H1 (cell line): ENCODE measurements at regions not wholly inside any gene's neighbourhood (a gene's known extent, or its start where the extent isn't known, plus 50 kb on each side); places are given as distances from the start of the nearest gene placed in this dataset.
A peak's percentile ranks its signal among the peaks of the same experiment; 100 is the strongest.

Source experiments
- CTCF ChIA-PET: fragments of 300-600 bp; sonication (Branson Sonifier 250); formaldehyde crosslinking; loops from one replicate; lab custom pipeline; 2021; ENCODE audit not compliant: partially characterized antibody; lab: Charles Lee
- POLR2A ChIA-PET: fragments of 300-600 bp; sonication (Branson Sonifier 250); formaldehyde crosslinking; loops from one replicate; lab custom pipeline; 2021; ENCODE audit warnings: inconsistent platforms; ENCODE audit not compliant: partially characterized antibody; lab: Charles Lee
- DNase-seq, 2 experiments: peaks; one replicate each; pipeline versions ENCODE4 v3.0.0 to v3.0.0-alpha.2; 2010 to 2022; ENCODE audit warnings: low spot score in 2 of 2, low read depth in 1 of 2, mixed read lengths in 1 of 2
- FAIRE-seq: peaks from 2 replicates; lab custom pipeline; 2011; peaks lifted over from hg19 to GRCh38; lab: Jason Lieb, UNC
- H2AFZ ChIP-seq: 2 replicates; pipeline ENCODE4 v1.8.1; 2012; ENCODE audit warnings: low read length, inconsistent platforms
- H2AK5ac ChIP-seq: 2 replicates; pipeline ENCODE4 v1.6.1; 2013; ENCODE audit warnings: low read depth, low read length
- H2BK120ac ChIP-seq: replicated peaks from 2 replicates; pipeline ENCODE3; 2013; ENCODE audit warnings: low read depth, low read length, inconsistent platforms
- H2BK12ac ChIP-seq: 2 replicates; pipeline ENCODE4 v1.6.1; 2013; ENCODE audit warnings: low read depth, low read length
- H2BK15ac ChIP-seq: 2 replicates; pipeline ENCODE4 v1.6.1; 2013; ENCODE audit warnings: low read length
- H2BK20ac ChIP-seq: 2 replicates; pipeline ENCODE4 v1.6.1; 2013; ENCODE audit warnings: low read length
- H2BK5ac ChIP-seq: 2 replicates; pipeline ENCODE4 v1.6.1; 2013; ENCODE audit warnings: low read depth, low read length
- H3K14ac ChIP-seq: 2 replicates; pipeline ENCODE4 v1.6.1; 2013; ENCODE audit warnings: inconsistent platforms; ENCODE audit not compliant: insufficient read length
- H3K18ac ChIP-seq: 2 replicates; pipeline ENCODE4 v1.6.1; 2013; ENCODE audit warnings: low read length; ENCODE audit errors: extremely low read depth
- H3K23ac ChIP-seq: 2 replicates; pipeline ENCODE4 v1.6.1; 2013; ENCODE audit warnings: inconsistent platforms; ENCODE audit not compliant: insufficient read length
- H3K23me2 ChIP-seq: 2 replicates; pipeline ENCODE4 v1.6.1; 2013; ENCODE audit warnings: low read depth, low read length
- H3K27ac ChIP-seq: 2 replicates; pipeline ENCODE4 v1.6.1; 2011; ENCODE audit warnings: low read depth, low read length, inconsistent platforms
- H3K27me3 ChIP-seq, 4 experiments: replicated peaks in 1 of 4; 1 replicate in 1 of 4; 2 replicates in 3 of 4; pipeline versions ENCODE4 v1.6.1 to v1.8.1; 2011 to 2013; ENCODE audit warnings: low read length in 3 of 4, mild to moderate bottlenecking in 3 of 4, inconsistent platforms in 2 of 4, mixed read lengths in 2 of 4, moderate library complexity in 1 of 4; ENCODE audit not compliant: control insufficient read depth in 3 of 4, insufficient read depth in 3 of 4; ENCODE audit errors: extremely low read depth in 1 of 4
- H3K36me3 ChIP-seq, 4 experiments: 2 replicates each; pipeline versions ENCODE4 v1.6.1 to v1.8.1; 2011 to 2013; ENCODE audit warnings: mild to moderate bottlenecking in 4 of 4, low read length in 3 of 4, moderate library complexity in 2 of 4, control low read depth in 1 of 4, inconsistent platforms in 1 of 4; ENCODE audit not compliant: insufficient read depth in 4 of 4, control insufficient read depth in 2 of 4
- H3K4ac ChIP-seq: replicated peaks from 2 replicates; pipeline ENCODE3; 2013; ENCODE audit warnings: low read length, low read depth, mixed read lengths, inconsistent platforms; ENCODE audit not compliant: insufficient read length
- H3K4me1 ChIP-seq, 4 experiments: replicated peaks in 1 of 4; 1 replicate in 1 of 4; 2 replicates in 3 of 4; pipeline versions ENCODE4 v1.6.1 to v1.8.1; 2011 to 2013; ENCODE audit warnings: low read length in 3 of 4, inconsistent platforms in 2 of 4, mixed read lengths in 1 of 4; ENCODE audit not compliant: insufficient read depth in 4 of 4, control insufficient read depth in 3 of 4
- H3K4me2 ChIP-seq, 2 experiments: 2 replicates each; pipeline versions ENCODE4 v1.6.1 to v1.8.1; 2011 to 2013; ENCODE audit warnings: low read depth in 2 of 2, low read length in 2 of 2, control low read depth in 1 of 2, inconsistent platforms in 1 of 2, mild to moderate bottlenecking in 1 of 2; ENCODE audit not compliant: insufficient read depth in 1 of 2
- H3K4me3 ChIP-seq, 4 experiments: fragments of 200-600, 300-600 bp in 1 of 4; sonication (generic), shearing (Covaris generic), sonication (Bioruptor Twin) in 1 of 4; 2 replicates each; pipeline versions ENCODE4 v1.5.1 to v1.8.1; 2011 to 2016; ENCODE audit warnings: low read length in 4 of 4, low read depth in 3 of 4, control low read depth in 2 of 4, inconsistent platforms in 2 of 4, mild to moderate bottlenecking in 2 of 4, mixed read lengths in 1 of 4, moderate library complexity in 1 of 4; ENCODE audit not compliant: insufficient read depth in 2 of 4; ENCODE audit errors: extremely low read depth in 1 of 4
- H3K56ac ChIP-seq: replicated peaks from 2 replicates; pipeline ENCODE3; 2013; ENCODE audit warnings: low read depth, mild to moderate bottlenecking, mixed read lengths, low read length, inconsistent platforms; ENCODE audit not compliant: insufficient read length
- H3K79me1 ChIP-seq: 2 replicates; pipeline ENCODE4 v1.6.1; 2013; ENCODE audit warnings: low read depth, low read length, control low read depth
- H3K79me2 ChIP-seq, 2 experiments: 2 replicates each; pipeline versions ENCODE4 v1.6.1 to v1.8.1; 2012 to 2013; ENCODE audit warnings: low read length in 2 of 2, mild to moderate bottlenecking in 2 of 2, inconsistent platforms in 1 of 2; ENCODE audit not compliant: insufficient read depth in 2 of 2, control insufficient read depth in 1 of 2
- H3K9ac ChIP-seq, 4 experiments: replicated peaks in 1 of 4; 1 replicate in 1 of 4; 2 replicates in 3 of 4; pipeline versions ENCODE4 v1.6.1 to v1.8.1; 2011 to 2013; ENCODE audit warnings: low read depth in 3 of 4, low read length in 3 of 4, control low read depth in 2 of 4, mild to moderate bottlenecking in 2 of 4, moderate library complexity in 2 of 4, inconsistent platforms in 1 of 4; ENCODE audit errors: extremely low read depth in 1 of 4
- H3K9me3 ChIP-seq, 2 experiments: 2 replicates each; pipeline versions ENCODE4 v1.6.1 to v1.8.1; 2012 to 2013; ENCODE audit warnings: mild to moderate bottlenecking in 2 of 2, moderate library complexity in 2 of 2, control low read depth in 1 of 2, inconsistent platforms in 1 of 2, low read depth in 1 of 2, low read length in 1 of 2, mixed read lengths in 1 of 2; ENCODE audit not compliant: insufficient read depth in 2 of 2
- H4K20me1 ChIP-seq, 2 experiments: replicated peaks in 1 of 2; 2 replicates each; pipeline versions ENCODE3 to v1.8.1; 2011 to 2013; ENCODE audit warnings: inconsistent platforms in 2 of 2, low read length in 2 of 2, mild to moderate bottlenecking in 1 of 2; ENCODE audit not compliant: insufficient read depth in 2 of 2, control insufficient read depth in 1 of 2
- H4K5ac ChIP-seq: 2 replicates; pipeline ENCODE4 v1.6.1; 2013; ENCODE audit warnings: low read length, low read depth, mixed read lengths, inconsistent platforms; ENCODE audit not compliant: insufficient read length
- H4K8ac ChIP-seq: 2 replicates; pipeline ENCODE4 v1.8.0; 2013; ENCODE audit warnings: mild to moderate bottlenecking, moderate library complexity, low read length, inconsistent platforms; ENCODE audit not compliant: insufficient read depth; ENCODE audit errors: extremely low read depth
- H4K91ac ChIP-seq: replicated peaks from 2 replicates; pipeline ENCODE3; 2013; ENCODE audit warnings: low read length, mixed read lengths, inconsistent platforms; ENCODE audit not compliant: insufficient read length
- CBX8 ChIP-seq: fragments of 300-800, 300-1000 bp; sonication (generic); IDR thresholded peaks from 2 replicates; pipeline ENCODE4 v1.7.1; 2016; ENCODE audit warnings: low read depth, low read length, borderline replicate concordance
- CEBPB ChIP-seq: IDR thresholded peaks from 2 replicates; pipeline ENCODE4 v1.6.1; 2012; ENCODE audit warnings: low read depth, low read length
- CHD1 ChIP-seq: IDR thresholded peaks from 2 replicates; pipeline ENCODE4 v1.6.1; 2012; ENCODE audit warnings: low read depth, low read length, improper control_type of control experiment
- E2F6 ChIP-seq: IDR thresholded peaks from 2 replicates; pipeline ENCODE4 v1.6.1; 2012; ENCODE audit warnings: inconsistent platforms
- NANOG ChIP-seq: IDR thresholded peaks from 2 replicates; pipeline ENCODE4 v1.6.1; 2011; ENCODE audit warnings: low read length, low read depth, mild to moderate bottlenecking, inconsistent platforms; ENCODE audit not compliant: insufficient read depth, poor library complexity, severe bottlenecking
- NRF1 ChIP-seq: IDR thresholded peaks from 2 replicates; pipeline ENCODE4 v1.6.1; 2011; ENCODE audit warnings: mild to moderate bottlenecking, low read depth, low read length, improper control_type of control experiment
- POLR2A ChIP-seq, 2 experiments: IDR thresholded peaks; 1 replicate in 1 of 2; 2 replicates in 1 of 2; pipeline ENCODE4 v1.6.1; 2011; ENCODE audit warnings: low read depth in 2 of 2, low read length in 2 of 2, mild to moderate bottlenecking in 2 of 2; ENCODE audit errors: control extremely low read depth in 1 of 2
- RAD21 ChIP-seq, 2 experiments: IDR thresholded peaks in 1 of 2; conservative IDR thresholded peaks in 1 of 2; 2 replicates each; pipeline ENCODE4 v1.6.1; 2011; ENCODE audit warnings: low read depth in 2 of 2, low read length in 2 of 2, improper control_type of control experiment in 1 of 2, inconsistent platforms in 1 of 2, mild to moderate bottlenecking in 1 of 2, moderate library complexity in 1 of 2
- RBBP5 ChIP-seq: IDR thresholded peaks from 2 replicates; pipeline ENCODE4 v1.7.1; 2012; ENCODE audit warnings: low read depth, mild to moderate bottlenecking, inconsistent platforms, low read length, moderate library complexity, borderline replicate concordance
- SAP30 ChIP-seq: fragments of 300-600 bp; sonication (generic); IDR thresholded peaks from 2 replicates; pipeline ENCODE4 v1.7.1; 2012; ENCODE audit warnings: low read length, moderate library complexity, mild to moderate bottlenecking, inconsistent platforms; ENCODE audit not compliant: insufficient read depth, insufficient replicate concordance
- SP1 ChIP-seq: IDR thresholded peaks from 2 replicates; pipeline ENCODE4 v1.6.1; 2011; ENCODE audit warnings: low read depth, low read length
- SP4 ChIP-seq: IDR thresholded peaks from 2 replicates; pipeline ENCODE4 v1.6.1; 2012; ENCODE audit warnings: low read length, inconsistent platforms
- TAF7 ChIP-seq: optimal IDR thresholded peaks from 2 replicates; pipeline ENCODE3; 2011; ENCODE audit warnings: low read depth, mild to moderate bottlenecking, inconsistent platforms, low read length, moderate library complexity, borderline replicate concordance
- WGBS, 2 experiments: shearing (Covaris generic) in 1 of 2; methylation state at CpG; one replicate each; pipeline versions ENCODE4 v1.1.6 to v1.1.7; 2013 to 2015; ENCODE audit warnings: low lambda C conversion rate in 2 of 2, mixed read lengths in 2 of 2, inconsistent platforms in 1 of 2, low coverage in 1 of 2, missing lambda C conversion rate in 1 of 2; ENCODE audit not compliant: insufficient replicate concordance in 2 of 2, insufficient coverage in 1 of 2, insufficient read length in 1 of 2; ENCODE audit errors: extremely low coverage in 1 of 2, missing lambda C conversion rate in 1 of 2; 5-methylcytosine and 5-hydroxymethylcytosine counted together

DNA sequence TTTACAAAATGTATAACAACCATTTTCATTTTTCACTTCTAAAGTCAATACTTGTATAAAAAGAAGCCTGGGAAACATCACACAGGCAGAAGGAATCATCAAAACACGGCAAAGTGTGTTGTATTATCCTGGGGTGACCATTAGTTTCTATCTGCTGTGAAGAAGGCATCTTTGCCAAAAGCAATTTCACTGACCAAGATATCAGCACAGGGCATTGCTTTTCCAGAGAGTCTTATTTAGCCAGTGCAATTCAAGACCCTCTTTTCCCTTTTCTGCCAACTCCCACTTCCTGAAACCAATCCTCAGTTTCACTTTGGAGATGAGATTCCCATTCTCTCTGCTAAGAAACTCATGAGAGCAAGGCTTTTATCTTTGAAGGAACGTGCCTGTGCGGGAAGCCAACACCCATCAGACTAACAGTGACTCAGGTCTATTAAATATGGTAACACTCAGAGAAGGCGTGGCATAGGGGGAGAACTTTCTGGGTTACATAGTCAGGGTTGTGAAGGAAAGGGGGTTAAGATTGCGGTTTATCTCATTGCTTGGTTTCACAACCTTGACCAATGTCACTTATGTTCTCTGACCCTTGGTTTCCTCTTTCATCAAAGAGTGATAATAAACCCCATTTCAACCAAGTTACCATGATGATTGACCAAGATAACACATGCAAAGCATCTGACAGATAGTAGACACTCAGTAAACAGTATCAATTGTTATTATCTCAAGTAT, 666.9 kb upstream of the KLF4 start:
- H3K23ac ChIP-seq: no peak overlapping the region
- H3K18ac ChIP-seq: no peak overlapping the region
- no peak overlapping the region for H2BK5ac ChIP-seq
- no peak overlapping the region for H2BK120ac ChIP-seq
- no peaks in the 10 kb centered on the region for H3K9me3 ChIP-seq
- no peaks in the 10 kb centered on the region for H3K23me2 ChIP-seq
- no peaks in the 10 kb centered on the region for H3K79me1 ChIP-seq
- H3K56ac ChIP-seq: no peak overlapping the region
- H2AK5ac ChIP-seq: no peak overlapping the region
- H3K36me3 ChIP-seq: no peaks in the 10 kb centered on the region
- H3K79me2 ChIP-seq: no peaks in the 10 kb centered on the region
- no peak overlapping the region for H4K91ac ChIP-seq
- H3K27ac ChIP-seq: no peak overlapping the region
- DNase-seq (no peak), FAIRE-seq (no peak)
- H2BK12ac ChIP-seq: no peak overlapping the region
- H4K20me1 ChIP-seq: no peaks in the 10 kb centered on the region
- H4K5ac ChIP-seq: no peak overlapping the region
- no peaks in the 10 kb centered on the region for H3K27me3 ChIP-seq
- CTCF ChIA-PET: no interaction called here
- H3K4ac ChIP-seq: no peak overlapping the region
- H3K9ac ChIP-seq: no peak overlapping the region
- no peak overlapping the region for H2BK20ac ChIP-seq
- no peak overlapping the region for H4K8ac ChIP-seq
- H2BK15ac ChIP-seq: no peak overlapping the region
- 0 out of 2 replicates have a peak overlapping the region, but pooled peaks have one; percentile 34 for H2AFZ ChIP-seq
- H3K4me1 ChIP-seq: no peaks in the 10 kb centered on the region
- WGBS, 2 experiments: 97% methylated on average over 5 of the region's 5 CpGs; no CpG with 5 or more reads in 1 of the 2 experiments
- no peak overlapping the region for H3K4me3 ChIP-seq
- no peak overlapping the region for H3K4me2 ChIP-seq
- H3K14ac ChIP-seq: no peak overlapping the region
- POLR2A ChIA-PET: no interaction called here
- TF ChIP-seq CBX8 (no peak), RBBP5 (no peak), CEBPB (no peak), NANOG (no peak), SP4 (no peak), CHD1 (no peak), POLR2A (IDR thresholded peaks at IDR 0.05; ENCODE audit: control extremely low read depth in 1 of 2, low read depth in 2 of 2, low read length in 2 of 2) (no peak), NRF1 (no peak), RAD21 (IDR thresholded peaks at IDR 0.05 in 1 of 2, conservative IDR thresholded peaks at IDR 0.05 in 1 of 2; ENCODE audit: low read depth in 2 of 2, low read length in 2 of 2) (no peak), SP1 (no peak), E2F6 (no peak), SAP30 (no peak), TAF7 (no peak)
